Fibroblast of pulmonary artery (primary cell): ENCODE measurements at regions not wholly inside any gene's neighbourhood (a gene's known extent, or its start where the extent isn't known, plus 50 kb on each side); places are given as distances from the start of the nearest gene placed in this dataset.

Experiments
- DNase-seq: peaks from one replicate; pipeline ENCODE4 v3.0.0-alpha.2; 2010; ENCODE audit warnings: low read depth
- H3K4me3 ChIP-seq: replicated peaks from 2 replicates; pipeline ENCODE4 v1.5.1; 2011; ENCODE audit warnings: low read depth, mild to moderate bottlenecking, control low read depth, low read length, moderate library complexity
- TF ChIP-seq, protein P1 (sequence below): IDR thresholded peaks from 2 replicates; pipeline ENCODE4 v1.5.1; 2011; ENCODE audit warnings: mild to moderate bottlenecking, control low read depth, low read length, inconsistent platforms; ENCODE audit errors: missing control alignments

DNA sequence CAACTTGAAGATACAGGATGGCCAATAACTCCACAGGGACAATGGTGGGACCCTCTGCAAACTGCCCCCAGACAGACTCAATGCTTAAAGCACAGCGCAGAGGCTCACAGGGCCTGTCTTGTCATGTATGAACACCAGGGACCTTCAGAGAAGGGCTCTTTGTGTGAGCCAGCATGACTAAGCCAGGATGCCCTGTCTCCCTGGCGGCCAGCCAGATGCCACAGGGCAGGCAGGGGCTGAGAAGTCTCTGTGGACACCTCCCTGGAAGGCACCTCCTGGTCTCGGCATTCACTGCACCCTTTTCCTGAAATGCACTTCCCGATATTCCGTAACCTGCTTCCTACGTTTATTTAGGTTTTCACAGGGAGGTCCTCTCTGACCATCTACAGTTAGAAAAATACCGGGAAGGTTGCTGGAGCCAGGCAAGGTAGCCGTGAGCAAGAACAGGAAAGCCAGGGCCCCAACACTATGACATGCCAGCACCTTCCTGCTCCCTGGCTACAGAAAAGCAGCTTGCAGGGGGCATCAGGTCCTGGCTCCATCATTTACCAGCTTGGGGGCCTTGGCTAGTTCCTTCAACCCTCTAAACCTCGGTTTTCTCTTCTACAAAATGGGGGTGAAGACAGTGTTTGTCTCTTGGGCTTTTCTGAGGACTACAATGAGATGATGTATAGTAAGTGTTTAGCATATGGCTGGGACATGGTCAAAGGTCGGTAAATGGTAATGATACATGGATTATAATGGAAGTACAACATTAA, 65.0 kb downstream of the PITPNM2 start:
- DNase-seq, result peak; percentile 32
- TF ChIP-seq, protein P1, sequence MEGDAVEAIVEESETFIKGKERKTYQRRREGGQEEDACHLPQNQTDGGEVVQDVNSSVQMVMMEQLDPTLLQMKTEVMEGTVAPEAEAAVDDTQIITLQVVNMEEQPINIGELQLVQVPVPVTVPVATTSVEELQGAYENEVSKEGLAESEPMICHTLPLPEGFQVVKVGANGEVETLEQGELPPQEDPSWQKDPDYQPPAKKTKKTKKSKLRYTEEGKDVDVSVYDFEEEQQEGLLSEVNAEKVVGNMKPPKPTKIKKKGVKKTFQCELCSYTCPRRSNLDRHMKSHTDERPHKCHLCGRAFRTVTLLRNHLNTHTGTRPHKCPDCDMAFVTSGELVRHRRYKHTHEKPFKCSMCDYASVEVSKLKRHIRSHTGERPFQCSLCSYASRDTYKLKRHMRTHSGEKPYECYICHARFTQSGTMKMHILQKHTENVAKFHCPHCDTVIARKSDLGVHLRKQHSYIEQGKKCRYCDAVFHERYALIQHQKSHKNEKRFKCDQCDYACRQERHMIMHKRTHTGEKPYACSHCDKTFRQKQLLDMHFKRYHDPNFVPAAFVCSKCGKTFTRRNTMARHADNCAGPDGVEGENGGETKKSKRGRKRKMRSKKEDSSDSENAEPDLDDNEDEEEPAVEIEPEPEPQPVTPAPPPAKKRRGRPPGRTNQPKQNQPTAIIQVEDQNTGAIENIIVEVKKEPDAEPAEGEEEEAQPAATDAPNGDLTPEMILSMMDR, result no peak
- H3K4me3 ChIP-seq, result no peak overlapping the region

DNA sequence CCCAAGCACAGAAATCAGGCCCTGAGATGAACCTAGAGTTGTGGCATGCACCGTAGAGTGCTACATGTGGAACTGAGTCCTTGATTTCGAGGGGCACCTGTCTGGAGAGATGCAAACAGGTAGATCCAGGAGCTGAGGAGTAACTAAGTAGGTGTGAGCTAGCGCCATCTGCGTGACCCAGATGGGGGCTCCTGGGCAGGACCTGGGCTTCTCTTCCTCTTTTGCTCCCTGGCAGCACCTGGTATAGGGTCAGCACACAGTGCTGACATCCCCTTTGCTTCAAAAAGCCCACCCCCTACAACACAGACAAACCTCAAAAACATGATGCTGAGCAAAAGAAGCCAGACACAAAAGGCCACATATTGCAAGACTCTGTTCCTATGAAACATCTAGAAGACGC, 65.8 kb downstream of the PITPNM2 start:
- TF ChIP-seq, protein P1, result no peak

DNA sequence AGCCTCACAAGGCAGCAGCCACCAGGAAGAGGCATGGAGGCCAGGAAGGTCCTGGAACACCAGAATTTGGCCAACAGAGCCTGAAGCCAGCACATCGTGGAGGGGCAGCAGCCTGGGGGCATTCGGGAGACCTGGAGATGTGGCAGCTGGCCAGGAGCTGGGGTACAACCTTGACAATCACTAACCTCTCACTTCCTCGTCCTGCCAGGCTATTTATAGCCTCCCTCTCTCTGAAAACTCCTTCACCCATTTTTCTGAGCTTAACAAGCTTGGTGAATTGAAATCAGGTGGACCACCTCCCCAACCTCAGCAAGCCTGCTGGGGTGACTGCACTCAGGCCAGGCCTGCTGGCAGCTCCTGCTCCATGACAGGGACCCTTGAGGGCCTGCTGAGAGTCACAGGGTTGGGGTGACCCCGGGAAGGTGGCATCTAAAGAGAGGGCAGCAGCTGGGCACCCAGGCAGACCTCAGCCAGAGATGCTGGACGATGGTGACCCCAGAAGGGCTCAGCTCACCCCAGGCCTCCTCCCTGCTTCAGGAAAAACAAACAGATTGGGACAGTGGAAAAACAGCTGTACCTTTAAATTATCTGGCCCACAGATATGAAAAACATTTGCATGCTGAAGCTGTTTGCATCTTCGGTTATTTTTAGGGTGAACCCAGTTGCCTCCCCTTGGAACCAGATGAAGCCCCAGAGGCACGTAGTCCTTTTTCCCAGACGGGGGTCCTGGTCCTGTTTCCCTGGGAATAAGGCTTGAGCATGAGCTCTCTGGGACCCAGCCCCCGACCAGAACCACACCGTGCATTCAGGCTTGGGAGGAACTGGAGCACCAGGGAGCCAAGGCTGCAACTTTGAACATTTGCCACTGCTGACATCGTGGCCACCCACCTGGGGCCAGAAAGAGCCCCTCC, 67.0 kb downstream of the PITPNM2 start:
- H3K4me3 ChIP-seq, result no peak overlapping the region
- TF ChIP-seq, protein P1, result no peak
- DNase-seq, result no peak

More for the DNA sequence above, 65.8 kb downstream of the PITPNM2 start:
- no peak for DNase-seq
- H3K4me3 ChIP-seq, result no peak overlapping the region

DNA sequence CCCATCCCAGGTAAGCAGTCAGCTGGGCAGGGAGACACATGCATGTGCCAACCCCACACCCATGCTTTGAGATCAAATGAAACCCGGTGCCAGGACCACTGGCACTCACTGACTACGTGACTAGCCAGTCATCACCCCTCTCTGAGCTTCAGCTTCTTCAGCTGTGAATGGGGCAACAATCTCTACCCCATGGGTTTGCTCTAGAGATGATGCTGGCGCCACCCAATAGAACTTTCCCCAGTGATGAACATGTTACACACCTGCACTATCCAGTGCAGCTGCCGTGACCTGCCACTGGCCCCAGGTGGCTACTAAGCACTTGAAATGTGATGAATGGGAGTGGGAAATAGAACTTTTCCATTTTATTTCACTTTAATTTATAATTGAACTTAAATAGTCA, 70.3 kb downstream of the PITPNM2 start:
- DNase-seq, result no peak
- TF ChIP-seq, protein P1, result no peak
- H3K4me3 ChIP-seq, result no peak overlapping the region

DNA sequence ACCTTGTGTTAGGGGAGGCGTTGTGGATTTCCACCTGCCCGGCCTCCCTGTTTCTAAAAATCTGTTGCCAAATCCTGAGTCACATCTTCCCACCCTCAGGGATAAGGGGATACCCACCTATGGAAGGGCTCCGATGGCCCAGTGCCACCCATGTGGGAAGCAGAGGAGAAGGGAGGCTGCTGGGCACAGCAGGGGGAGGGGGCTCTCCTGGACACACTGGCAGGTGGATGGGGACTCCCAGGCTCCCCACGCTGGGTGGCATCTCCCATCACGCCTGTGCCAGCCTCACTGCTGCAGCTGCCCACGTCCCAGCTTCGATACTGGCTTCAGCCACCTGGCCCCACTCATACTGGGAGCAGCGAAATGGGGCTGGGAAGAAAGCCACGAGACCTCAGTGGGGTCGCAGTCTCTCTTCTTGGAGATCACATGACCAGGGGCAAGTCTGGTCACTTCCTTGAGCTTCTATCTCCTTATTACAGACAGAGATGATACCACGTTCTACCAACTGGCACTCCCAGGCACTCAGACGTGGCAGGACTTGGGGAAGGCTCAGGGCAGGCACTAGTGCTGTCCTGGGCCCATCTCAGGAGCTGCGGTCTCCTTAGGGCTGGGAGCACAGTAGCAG, 72.2 kb downstream of the PITPNM2 start:
- no peak for DNase-seq
- H3K4me3 ChIP-seq, result no peak overlapping the region
- TF ChIP-seq, protein P1, result no peak

DNA sequence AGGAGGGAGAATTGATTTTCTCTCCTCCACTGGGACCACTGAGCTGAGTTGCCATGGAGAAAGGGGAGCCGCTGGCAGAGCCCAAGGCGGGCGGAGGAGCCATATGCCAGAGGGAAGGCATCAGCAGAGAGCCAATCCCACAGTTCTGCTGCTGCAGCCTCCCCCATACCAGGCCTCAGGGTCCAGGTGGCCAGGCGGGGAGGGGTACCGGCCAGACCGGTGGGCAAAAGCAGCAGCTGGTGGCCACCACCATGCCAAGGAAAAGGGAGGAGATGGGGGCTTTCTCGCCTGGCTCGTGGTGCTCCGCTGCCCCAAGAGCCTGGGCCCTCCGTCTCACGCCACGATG, 72.8 kb downstream of the PITPNM2 start:
- TF ChIP-seq, protein P1, result no peak

More for the DNA sequence above, 72.8 kb downstream of the PITPNM2 start:
- H3K4me3 ChIP-seq, result no peak overlapping the region
- DNase-seq, result no peak
